Breast epithelium (tissue), 4 donors: ENCODE measurements at regions not wholly inside any gene's neighbourhood (a gene's known extent, or its start where the extent isn't known, plus 50 kb on each side); places are given as distances from the start of the nearest gene placed in this dataset.

Source experiments
- DNase-seq, 2 donors: peaks; one replicate each; pipeline ENCODE4 v3.0.0-alpha.2; 2019; ENCODE audit warnings: low spot score in 2 of 2
- H3K27ac ChIP-seq, 2 donors: fragments of 200-600 bp; sonication (generic) in 1 of 2; one replicate each; pipeline ENCODE4 v1.5.1; 2016 to 2019; ENCODE audit warnings: mild to moderate bottlenecking in 1 of 2
- H3K27me3 ChIP-seq, 2 donors: fragments of 200-600 bp; sonication (generic) in 1 of 2; one replicate each; pipeline versions ENCODE4 v1.5.1 to v1.6.0; 2017 to 2019; ENCODE audit warnings: control low read depth in 1 of 2, mild to moderate bottlenecking in 1 of 2
- H3K36me3 ChIP-seq: fragments of 200-600 bp; one replicate; pipeline ENCODE4 v1.5.1; 2019
- H3K4me1 ChIP-seq, 2 donors: fragments of 200-600 bp; sonication (generic); one replicate each; pipeline ENCODE4 v1.5.1; 2016 to 2019; ENCODE audit warnings: control low read depth in 1 of 2
- H3K4me3 ChIP-seq, 3 donors: fragments of 200-600 bp; sonication (generic); 1 replicate in 2 of 3; 2 replicates in 1 of 3; pipeline ENCODE4 v1.5.1; 2016 to 2019; ENCODE audit warnings: mild to moderate bottlenecking in 3 of 3, moderate library complexity in 2 of 3
- H3K9me3 ChIP-seq, 2 donors: fragments of 200-600 bp; sonication (generic) in 1 of 2; one replicate each; pipeline ENCODE4 v1.5.1; 2016 to 2019; ENCODE audit warnings: control low read depth in 1 of 2
- CTCF ChIP-seq, 3 donors: fragments of 450-650 bp; IDR thresholded peaks; one replicate each; pipeline ENCODE4 v1.5.1; 2016 to 2017; ENCODE audit warnings: antibody characterized with exemption in 3 of 3, mild to moderate bottlenecking in 3 of 3, moderate library complexity in 3 of 3
- POLR2A ChIP-seq: fragments of 450-650 bp; IDR thresholded peaks from one replicate; pipeline ENCODE4 v1.6.1; 2016; ENCODE audit warnings: antibody characterized with exemption, mild to moderate bottlenecking, moderate library complexity
- POLR2AphosphoS5 ChIP-seq, 3 donors: sonication (generic); formaldehyde crosslinking; IDR thresholded peaks; one replicate each; pipeline ENCODE4 v1.6.1; 2017; ENCODE audit warnings: antibody characterized with exemption in 3 of 3
- intact Hi-C: fragments of 100-400 bp; cut with DNase I; formaldehyde crosslinking; loops from one replicate; pipeline ENCODE4 v1.15.1; 2023; ENCODE audit warnings: low total_unique reads

DNA sequence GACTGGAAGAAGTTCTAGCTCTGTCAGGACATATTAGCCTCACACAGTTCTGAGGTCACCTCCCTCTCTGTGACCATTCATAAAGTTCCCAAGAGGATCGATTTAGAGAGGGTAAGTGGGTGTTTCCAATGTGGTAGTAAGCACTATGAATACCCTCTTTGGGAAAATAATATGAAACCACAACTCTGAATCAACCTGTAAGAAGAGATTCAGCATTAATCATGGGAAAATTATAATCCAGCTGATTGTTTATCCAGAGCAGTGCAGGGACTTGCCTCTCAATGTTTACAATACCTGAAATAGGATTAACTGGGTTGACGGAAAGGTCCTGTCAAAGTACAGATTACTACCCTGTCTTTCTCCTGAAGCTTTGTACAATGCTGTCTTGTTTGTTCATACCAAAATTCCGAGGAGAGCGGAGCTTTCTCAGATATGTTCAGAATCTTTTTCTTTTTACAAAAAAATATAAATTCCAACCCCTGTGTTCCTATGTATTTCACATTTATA lies 302.9 kb upstream of the DPPA4 start:
- Histone ChIP-seq H3K9me3 (no peaks in the 10 kb centered on the region), H3K27me3 (no peaks in the 10 kb centered on the region), H3K36me3 (no peaks in the 10 kb centered on the region), H3K27ac (no peak overlapping the region), H3K4me3 (no peak overlapping the region), H3K4me1 (no peaks in the 10 kb centered on the region)
- TF ChIP-seq POLR2AphosphoS5 (IDR thresholded peaks at IDR 0.05) (no peak), POLR2A (no peak), CTCF (IDR thresholded peaks at IDR 0.05) (no peak)
- intact Hi-C loops = no loop called here
- no peak for DNase-seq

DNA sequence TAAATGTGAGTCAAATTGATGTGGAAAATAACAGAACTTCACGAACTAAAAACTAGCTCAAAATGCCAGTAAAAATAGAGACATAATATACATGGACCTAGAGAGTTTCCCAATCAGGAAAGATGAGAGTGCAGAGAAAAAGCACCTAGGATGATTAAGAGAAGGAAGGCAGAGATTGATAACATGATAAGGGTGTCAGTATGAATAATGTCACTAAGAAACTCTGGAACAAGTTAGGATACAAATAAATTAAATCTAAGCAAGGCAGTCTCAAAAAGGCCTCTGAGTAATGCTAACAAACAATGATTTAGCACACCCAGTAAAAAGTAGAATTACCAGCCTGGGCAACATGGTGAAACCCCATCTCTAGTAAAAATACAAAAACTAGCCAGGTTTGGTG lies 304.7 kb upstream of the DPPA4 start:
- no peak overlapping the region for H3K4me3 ChIP-seq
- no peaks in the 10 kb centered on the region for H3K9me3 ChIP-seq
- no peaks in the 10 kb centered on the region for H3K36me3 ChIP-seq
- no peak for TF ChIP-seq CTCF (IDR thresholded peaks at IDR 0.05)
- no peak for TF ChIP-seq POLR2AphosphoS5 (IDR thresholded peaks at IDR 0.05)
- TF ChIP-seq POLR2A = no peak
- H3K27me3 ChIP-seq = no peaks in the 10 kb centered on the region
- DNase-seq = no peak
- no peak overlapping the region for H3K27ac ChIP-seq
- intact Hi-C loops = no loop called here
- H3K4me1 ChIP-seq = no peaks in the 10 kb centered on the region

- Histone ChIP-seq H3K4me3 (no peak overlapping the region), H3K4me1 (no peaks in the 10 kb centered on the region), H3K36me3 (no peaks in the 10 kb centered on the region), H3K27ac (no peak overlapping the region), H3K9me3 (no peaks in the 10 kb centered on the region), H3K27me3 (no peaks in the 10 kb centered on the region)
- intact Hi-C loops = no loop called here
- no peak for TF ChIP-seq POLR2A
- no peak for TF ChIP-seq CTCF (IDR thresholded peaks at IDR 0.05)
- no peak for TF ChIP-seq POLR2AphosphoS5 (IDR thresholded peaks at IDR 0.05)
- no peak for DNase-seq
Measured at GRCh38 chr3:109643590-109643989, 306.2 kb upstream of the DPPA4 start.

GRCh38 chr3:109644332-109644731 lies 307.0 kb upstream of the DPPA4 start:
- Histone ChIP-seq H3K4me1 (no peaks in the 10 kb centered on the region), H3K27me3 (no peaks in the 10 kb centered on the region), H3K9me3 (peaks cover 0 to under 1% of the 10 kb centered on the region in 2 donors), H3K36me3 (no peaks in the 10 kb centered on the region), H3K27ac (no peak overlapping the region), H3K4me3 (no peak overlapping the region)
- intact Hi-C loops = no loop called here
- DNase-seq = no peak
- TF ChIP-seq POLR2A (no peak), POLR2AphosphoS5 (IDR thresholded peaks at IDR 0.05) (no peak), CTCF (IDR thresholded peaks at IDR 0.05) (no peak)

DNA sequence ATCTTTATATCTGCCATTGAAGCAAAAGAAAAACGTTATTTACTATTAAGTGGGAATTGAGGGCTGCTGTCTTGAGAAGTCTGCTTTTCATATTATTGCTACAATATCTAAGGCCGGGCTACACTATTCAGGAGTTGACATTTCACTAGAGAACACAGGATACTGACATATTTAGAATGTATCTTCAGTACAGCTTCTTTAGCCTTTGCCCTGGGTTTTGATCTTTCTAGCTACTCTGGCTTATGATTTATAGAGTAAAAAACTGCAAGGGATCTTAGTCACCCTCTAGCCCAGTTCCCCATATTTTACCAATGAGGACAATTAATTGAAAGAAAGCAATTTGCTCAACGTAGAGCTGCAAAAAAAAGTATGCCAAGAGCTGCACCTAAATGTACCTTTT lies 307.4 kb upstream of the DPPA4 start:
- Histone ChIP-seq H3K4me1 (no peaks in the 10 kb centered on the region), H3K9me3 (peaks cover 0 to 5% of the 10 kb centered on the region in 2 donors)
- intact Hi-C loops = no loop called here

DNA sequence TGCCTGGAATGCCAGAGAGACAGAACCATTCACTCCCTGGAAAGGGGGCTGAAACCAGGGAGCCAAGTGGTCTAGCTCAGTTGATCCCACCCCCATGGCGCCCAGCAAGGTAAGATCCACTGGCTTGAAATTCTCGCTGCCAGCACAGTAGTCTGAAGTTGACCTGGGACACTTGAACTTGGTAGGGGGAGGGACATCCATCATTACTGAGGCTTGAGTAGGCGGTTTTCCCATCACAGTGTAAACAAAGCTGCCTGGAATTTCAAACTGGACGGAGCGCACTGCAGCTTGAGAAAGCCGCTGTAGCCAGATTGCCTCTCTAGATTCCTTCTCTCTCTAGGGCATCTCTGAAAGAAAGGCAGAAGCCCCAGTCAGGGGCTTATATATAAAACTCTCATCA lies 310.7 kb upstream of the DPPA4 start:
- Histone ChIP-seq H3K4me3 (no peak overlapping the region), H3K4me1 (no peaks in the 10 kb centered on the region), H3K27ac (no peak overlapping the region), H3K27me3 (no peaks in the 10 kb centered on the region), H3K9me3 (peaks cover 0 to 17% of the 10 kb centered on the region in 2 donors), H3K36me3 (no peaks in the 10 kb centered on the region)
- TF ChIP-seq POLR2A = no peak
- no peak for TF ChIP-seq POLR2AphosphoS5 (IDR thresholded peaks at IDR 0.05)
- intact Hi-C loops = no loop called here
- no peak for DNase-seq

More for the DNA sequence above, 307.4 kb upstream of the DPPA4 start:
- no peaks in the 10 kb centered on the region for H3K27me3 ChIP-seq
- H3K27ac ChIP-seq = no peak overlapping the region
- no peak for DNase-seq
- TF ChIP-seq POLR2AphosphoS5 (IDR thresholded peaks at IDR 0.05) = no peak
- H3K36me3 ChIP-seq = no peaks in the 10 kb centered on the region
- no peak overlapping the region for H3K4me3 ChIP-seq
